GM18868 (cell line): ENCODE measurements at regions not wholly inside any gene's neighbourhood (a gene's known extent, or its start where the extent isn't known, plus 50 kb on each side); places are given as distances from the start of the nearest gene placed in this dataset.

Experiments used
- ATAC-seq: cut with Tn5 transposase; IDR thresholded peaks from one replicate; pipeline ENCODE4 v1.9.1; 2021; ENCODE audit warnings: mild to moderate bottlenecking, moderate library complexity; ENCODE audit not compliant: unreplicated experiment

- no peak for ATAC-seq
Measured at GRCh38 chr4:130249002-130249401, 1153.0 kb downstream of the C4orf33 start.

DNA sequence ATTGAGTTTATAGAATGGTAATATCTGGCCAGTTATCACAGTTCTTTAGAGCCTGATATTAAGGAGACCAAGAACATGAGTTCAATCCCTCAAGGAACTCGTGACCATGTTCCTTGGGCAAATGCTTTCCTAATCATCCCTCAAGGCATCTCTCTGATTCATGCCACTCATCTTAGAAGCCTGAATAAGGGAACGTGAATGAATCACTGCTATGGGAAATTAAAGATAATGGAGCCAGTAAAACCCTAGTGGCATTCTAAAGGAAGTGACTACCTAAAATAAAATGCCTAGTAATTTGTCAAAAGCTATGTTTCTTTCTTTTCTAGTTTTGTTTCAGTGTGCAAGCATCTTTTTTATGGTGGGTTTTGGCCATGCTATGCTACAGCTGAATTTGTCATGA is 1161.3 kb downstream of the C4orf33 start:
- no peak for ATAC-seq

DNA sequence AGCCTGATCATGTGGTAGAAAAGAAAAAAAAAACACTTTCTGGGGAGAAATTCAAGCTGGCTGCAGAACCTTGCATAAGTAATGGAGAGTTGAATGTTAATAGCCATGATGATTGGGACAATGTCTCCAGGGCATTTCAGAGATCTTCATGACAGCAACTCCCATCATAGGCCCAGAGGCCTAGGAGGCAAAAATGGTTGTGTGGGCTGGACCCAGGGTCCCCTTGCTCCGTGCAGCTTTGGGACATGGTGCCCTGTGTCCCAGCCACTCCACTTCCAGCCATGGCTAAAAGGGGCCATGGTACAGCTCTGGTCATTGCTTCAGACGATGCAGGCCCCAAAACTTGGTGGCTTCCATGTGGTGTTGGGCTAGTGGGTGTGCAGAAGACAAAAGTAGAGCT is 1170.9 kb downstream of the C4orf33 start:
- no peak for ATAC-seq

GRCh38 chr4:130288576-130288975 is 1192.6 kb downstream of the C4orf33 start:
- ATAC-seq: no peak

DNA sequence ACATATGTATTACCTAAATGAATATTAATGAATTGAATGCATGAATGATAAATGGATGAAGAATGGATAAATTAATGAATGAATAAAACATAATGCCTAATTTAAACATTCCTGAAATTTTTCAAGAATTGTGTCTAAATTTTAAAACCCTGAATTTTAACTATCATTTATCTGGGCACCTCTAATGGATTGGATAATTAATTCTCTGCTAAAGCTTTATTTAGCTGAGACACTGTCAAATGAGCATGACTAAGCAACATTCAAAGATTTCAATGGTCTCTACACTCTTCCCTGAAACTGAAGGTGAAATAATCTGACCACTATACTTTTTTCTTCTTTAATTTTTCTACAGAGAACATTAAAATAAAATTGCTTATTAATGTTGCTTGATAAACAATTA is 1197.7 kb downstream of the C4orf33 start:
- ATAC-seq: no peak

GRCh38 chr4:130296448-130296847 is 1200.5 kb downstream of the C4orf33 start:
- ATAC-seq: no peak

GRCh38 chr4:130306566-130306965 is 1210.6 kb downstream of the C4orf33 start:
- no peak for ATAC-seq

GRCh38 chr4:130309221-130309620 is 1213.3 kb downstream of the C4orf33 start:
- ATAC-seq: no peak

GRCh38 chr4:130322439-130322838 is 1226.5 kb downstream of the C4orf33 start:
- no peak for ATAC-seq

DNA sequence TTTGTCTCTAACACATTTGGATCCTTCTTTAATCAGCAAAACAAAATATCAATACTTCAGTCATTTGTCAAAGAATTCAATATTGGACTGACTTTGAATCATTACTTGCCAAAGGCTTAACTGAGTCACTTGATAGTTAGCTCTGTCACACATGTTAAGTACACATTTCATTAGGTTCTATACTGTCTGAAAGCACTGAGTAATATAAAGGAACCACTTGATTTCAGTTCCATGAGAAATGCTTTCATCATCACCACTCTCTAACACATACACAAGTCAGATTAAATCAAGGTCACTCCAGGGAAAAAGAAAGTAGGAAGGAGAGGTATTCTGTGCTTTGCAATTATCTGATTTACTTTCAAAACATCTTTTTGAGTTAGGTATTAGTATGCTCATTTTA is 1233.1 kb downstream of the C4orf33 start:
- ATAC-seq: no peak

DNA sequence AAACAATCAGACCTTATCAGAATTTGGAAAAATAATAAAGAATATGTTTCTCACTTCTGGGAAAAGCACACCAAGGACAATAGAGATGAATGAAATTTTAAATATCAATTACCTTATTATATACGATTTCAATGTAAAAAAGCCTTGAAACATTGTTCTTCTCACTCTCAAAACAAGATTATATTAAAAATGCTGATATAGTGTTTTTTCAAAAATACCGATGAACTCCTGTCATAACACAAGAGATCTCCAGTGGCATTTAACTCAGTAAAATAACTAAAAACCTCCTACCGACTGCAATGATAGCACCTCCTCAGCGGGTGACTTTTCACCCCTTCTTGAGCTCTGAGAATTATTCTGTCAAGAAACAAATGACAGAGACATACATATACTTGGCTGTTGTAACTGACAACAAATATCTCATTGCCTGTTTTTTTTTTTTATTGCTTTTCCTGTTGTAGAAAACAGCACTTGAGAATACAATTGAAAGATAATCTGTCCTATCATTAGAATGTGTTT is 1237.3 kb downstream of the C4orf33 start:
- ATAC-seq: no peak

DNA sequence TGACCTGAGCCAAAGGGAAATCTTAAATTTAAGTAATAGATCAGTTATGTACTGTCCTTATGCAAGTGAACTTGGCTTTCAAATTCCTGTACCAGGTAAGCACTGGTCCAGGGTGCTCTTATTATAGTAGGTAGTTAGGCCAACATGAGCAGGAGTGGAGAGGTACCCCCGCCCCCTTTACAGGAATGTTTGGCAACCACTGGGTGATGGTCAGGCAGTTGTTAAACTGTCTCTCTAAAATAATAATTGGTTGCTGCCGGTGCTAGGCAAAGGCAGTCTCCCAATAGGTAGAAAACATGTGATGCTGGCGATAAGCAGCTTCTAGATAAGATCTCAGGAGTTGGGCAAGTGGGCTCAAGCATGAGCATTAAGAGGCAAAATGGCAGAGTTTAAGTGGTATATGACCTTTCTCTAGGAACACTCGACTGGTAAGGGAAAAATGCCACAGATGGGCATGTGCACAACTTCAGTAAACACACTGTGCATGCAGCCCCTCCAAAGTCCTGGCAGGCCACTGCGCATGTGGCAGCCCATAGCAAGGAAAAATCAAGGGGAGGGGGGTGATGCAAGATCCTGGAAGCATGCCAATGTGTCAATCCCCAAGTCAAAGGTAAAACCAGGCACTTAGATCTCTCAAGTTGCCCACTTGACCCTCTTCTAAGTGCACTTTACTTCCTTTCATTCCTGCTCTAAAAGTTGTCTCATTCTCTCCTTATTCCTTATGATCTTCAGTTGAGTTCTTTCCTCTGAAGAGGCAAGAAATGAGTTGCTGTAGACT is 1239.7 kb downstream of the C4orf33 start:
- no peak for ATAC-seq

GRCh38 chr4:130336585-130337217 is 1240.7 kb downstream of the C4orf33 start:
- peak; percentile 94 for ATAC-seq

DNA sequence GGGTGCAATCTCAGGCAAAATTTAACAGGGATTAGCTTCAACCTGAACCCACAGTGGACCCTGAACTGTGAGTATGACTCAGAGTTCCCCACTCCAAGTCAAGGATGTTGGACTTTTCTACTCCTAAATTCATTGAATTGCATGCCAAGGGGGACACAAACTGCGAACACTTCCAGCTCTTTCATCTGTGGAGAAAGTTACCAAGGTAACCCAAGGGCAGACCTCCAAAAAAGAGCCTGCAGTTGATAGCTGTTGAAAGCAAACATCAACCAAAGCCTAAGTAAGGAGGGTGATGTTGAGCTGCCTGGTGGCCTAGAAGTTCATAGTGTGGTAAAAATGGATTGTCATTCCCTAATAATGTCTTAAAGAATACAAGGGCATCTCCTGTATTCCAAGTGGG is 1242.9 kb downstream of the C4orf33 start:
- ATAC-seq: no peak

DNA sequence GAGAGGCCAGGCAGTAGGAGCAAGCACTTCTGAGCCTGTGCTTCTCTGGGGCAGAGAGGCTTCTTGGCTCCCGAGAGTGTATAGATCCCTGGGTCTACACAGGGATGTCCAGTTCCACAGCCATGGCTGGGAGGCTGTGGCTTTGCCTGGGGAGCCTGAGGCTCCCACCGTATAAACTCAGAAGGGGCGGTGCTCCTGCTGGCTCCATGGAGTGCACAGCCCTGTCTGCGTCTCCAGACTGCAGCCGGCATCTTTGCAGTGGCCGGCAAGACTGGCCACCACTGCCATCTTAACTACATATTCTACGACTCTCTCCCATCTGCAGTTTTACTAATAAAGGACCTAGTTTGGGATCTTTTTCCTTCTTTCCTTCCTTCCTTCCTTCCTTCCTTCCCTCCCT is 1253.8 kb downstream of the C4orf33 start:
- no peak for ATAC-seq

DNA sequence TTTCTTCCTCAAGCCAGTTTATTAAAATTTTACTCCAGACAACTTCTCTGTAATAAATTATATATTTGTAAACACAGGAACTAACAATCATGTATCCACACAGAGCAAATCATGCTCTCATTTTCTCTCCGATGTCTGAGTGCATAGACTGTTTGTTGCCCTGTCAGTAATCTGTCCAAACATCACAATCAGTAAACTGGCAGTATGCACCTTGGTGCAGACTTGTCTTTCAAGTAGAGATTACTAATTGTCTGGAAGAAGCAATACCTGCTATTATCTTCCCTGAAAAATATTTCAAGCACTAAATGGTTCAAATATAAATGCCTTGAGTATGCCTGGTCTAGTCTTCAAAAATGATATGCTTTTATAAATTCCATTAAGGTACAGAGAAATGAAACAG is 1260.9 kb downstream of the C4orf33 start:
- ATAC-seq: no peak

GRCh38 chr4:130359542-130359941 is 1263.6 kb downstream of the C4orf33 start:
- no peak for ATAC-seq

DNA sequence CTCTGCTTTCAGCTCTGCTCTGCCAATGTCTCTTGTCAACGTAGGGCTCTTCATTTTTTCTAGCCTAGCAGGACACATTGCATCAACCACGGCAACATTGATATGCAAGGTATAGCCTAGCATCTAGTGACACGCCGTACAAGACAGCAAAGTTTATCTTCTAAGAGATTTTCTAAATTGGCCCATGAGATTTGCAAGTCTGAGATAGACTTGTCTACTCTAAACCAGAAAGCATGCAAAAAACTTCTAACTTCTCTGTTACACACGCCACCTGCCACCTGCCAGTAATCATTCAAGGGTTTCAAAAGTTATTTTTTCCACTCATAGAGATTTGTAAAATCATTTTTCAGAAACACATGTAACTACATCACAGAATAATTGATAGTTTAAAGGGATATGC is 1265.7 kb downstream of the C4orf33 start:
- no peak for ATAC-seq

DNA sequence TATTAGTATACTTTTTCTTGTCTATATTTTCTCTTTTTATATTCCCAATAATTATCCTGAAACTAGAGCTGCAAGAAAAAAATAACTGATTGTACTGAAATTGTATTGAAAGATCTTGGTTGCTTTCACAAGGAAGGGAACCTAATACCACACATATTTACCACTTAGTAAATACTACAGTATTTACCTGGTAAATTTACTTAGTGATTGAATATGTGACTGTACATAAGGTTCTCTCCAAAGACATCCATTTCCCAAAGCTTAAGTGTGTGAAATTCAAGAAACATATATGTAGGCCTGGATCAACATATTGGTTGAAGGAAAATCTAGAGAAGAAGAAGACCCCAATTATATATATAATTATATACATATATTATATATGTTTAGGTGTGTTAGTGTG is 1272.7 kb downstream of the C4orf33 start:
- ATAC-seq: no peak

- no peak for ATAC-seq
Measured at GRCh38 chr4:130393231-130393630, 1297.3 kb downstream of the C4orf33 start.

- ATAC-seq: no peak
Measured at GRCh38 chr4:130393642-130394041, 1297.7 kb downstream of the C4orf33 start.

DNA sequence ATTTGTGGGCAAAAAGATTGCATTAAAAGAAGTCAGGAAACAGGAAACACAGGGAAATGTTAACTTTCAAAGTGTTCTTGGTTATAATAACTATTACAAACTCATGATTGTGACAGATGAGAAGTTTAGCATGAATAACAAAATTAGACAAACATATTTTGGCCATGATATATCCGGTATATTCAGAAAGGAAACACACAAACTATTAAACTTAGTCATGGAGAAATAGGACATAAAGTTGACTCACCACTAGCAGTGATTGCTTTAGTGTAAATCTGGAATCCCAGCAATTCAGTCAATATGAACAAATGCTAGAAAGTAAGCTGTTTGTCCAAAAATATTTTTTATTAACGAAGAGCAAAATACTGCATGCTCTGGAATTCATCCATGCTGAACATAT is 1299.9 kb downstream of the C4orf33 start:
- no peak for ATAC-seq
